GM20000 (cell line): ENCODE measurements at regions not wholly inside any gene's neighbourhood (a gene's known extent, or its start where the extent isn't known, plus 50 kb on each side); places are given as distances from the start of the nearest gene placed in this dataset.
"Not testable (repeated sequence)": the region's sequence is repeated elsewhere in the genome, so short reads cannot be mapped to it uniquely, and the experiment has no call there.

Source experiments
- DNase-seq: peaks from one replicate; pipeline ENCODE4 v3.0.0; 2012; ENCODE audit warnings: low spot score
- TF ChIP-seq, protein P1 (sequence below): IDR thresholded peaks from 2 replicates; pipeline ENCODE4 v1.5.1; 2012; ENCODE audit warnings: mild to moderate bottlenecking, control low read depth; ENCODE audit errors: extremely low read depth, missing control alignments

DNA sequence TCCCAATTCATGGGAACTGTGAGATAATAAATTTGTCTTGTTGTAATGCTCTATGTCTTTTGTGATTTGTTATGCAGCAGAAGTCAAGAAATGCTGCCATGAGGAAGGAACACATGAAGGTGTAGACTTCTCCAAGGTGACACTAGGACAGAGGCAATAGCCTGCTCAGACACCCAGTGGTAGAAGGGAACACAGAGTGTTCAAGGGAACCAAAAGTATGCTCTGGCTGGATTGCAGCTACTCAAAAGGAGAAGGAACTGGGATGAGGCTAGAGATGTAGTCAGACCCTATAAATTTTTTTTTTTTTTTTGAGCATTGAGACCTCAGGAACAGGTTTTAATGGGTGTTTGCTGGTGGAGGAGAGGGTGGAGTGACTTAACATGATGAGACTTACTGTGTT is 232.5 kb downstream of the PARP8 start:
- no peak for DNase-seq
- TF ChIP-seq, protein P1, sequence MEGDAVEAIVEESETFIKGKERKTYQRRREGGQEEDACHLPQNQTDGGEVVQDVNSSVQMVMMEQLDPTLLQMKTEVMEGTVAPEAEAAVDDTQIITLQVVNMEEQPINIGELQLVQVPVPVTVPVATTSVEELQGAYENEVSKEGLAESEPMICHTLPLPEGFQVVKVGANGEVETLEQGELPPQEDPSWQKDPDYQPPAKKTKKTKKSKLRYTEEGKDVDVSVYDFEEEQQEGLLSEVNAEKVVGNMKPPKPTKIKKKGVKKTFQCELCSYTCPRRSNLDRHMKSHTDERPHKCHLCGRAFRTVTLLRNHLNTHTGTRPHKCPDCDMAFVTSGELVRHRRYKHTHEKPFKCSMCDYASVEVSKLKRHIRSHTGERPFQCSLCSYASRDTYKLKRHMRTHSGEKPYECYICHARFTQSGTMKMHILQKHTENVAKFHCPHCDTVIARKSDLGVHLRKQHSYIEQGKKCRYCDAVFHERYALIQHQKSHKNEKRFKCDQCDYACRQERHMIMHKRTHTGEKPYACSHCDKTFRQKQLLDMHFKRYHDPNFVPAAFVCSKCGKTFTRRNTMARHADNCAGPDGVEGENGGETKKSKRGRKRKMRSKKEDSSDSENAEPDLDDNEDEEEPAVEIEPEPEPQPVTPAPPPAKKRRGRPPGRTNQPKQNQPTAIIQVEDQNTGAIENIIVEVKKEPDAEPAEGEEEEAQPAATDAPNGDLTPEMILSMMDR: no peak

DNA sequence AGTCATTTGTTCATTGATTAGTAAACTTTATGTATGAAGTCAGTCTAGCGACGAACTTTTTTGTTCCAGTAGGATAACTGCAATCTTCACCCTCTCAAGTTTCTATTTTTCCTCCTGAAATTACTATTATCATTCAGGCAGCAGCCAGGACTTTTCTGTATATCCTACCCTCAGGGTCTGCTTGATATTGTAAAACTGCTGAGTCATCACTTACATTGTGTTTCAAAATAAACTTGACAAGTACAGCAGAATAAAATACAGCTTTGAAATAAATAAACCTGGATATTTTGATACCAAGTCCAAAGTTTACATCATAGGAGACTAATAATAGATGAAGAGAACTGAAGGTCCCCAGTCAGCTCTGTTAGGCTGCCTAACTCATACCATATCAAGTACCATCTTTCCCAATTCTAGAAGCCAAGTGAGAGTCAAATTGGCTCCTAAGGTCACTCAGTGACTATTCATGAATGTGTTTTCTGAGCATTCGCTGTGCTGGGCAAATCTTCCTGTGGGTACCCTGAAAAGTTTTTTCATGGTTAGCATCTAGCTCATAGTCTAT is 234.6 kb downstream of the PARP8 start:
- TF ChIP-seq, protein P1: no peak
- no peak for DNase-seq

DNA sequence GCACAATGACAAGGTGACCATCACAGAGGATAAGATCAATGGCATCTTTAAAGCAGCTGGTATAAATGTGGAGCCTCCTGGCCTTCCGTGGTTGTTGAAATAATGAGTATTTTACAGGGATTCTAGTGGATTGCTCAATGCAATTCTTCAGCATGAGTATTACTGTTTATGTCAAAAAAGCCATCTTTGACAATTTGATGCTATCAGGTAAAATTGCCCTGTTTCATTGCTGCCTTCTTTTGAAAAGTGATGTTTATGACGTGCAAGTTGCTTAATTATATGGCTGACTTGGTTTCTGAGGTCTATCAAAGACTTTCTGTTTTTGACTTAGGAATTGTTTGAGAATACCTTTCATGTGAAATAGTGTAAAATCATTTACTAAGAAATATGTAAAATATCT is 237.2 kb downstream of the PARP8 start:
- DNase-seq: no peak
- TF ChIP-seq, protein P1: no peak

DNA sequence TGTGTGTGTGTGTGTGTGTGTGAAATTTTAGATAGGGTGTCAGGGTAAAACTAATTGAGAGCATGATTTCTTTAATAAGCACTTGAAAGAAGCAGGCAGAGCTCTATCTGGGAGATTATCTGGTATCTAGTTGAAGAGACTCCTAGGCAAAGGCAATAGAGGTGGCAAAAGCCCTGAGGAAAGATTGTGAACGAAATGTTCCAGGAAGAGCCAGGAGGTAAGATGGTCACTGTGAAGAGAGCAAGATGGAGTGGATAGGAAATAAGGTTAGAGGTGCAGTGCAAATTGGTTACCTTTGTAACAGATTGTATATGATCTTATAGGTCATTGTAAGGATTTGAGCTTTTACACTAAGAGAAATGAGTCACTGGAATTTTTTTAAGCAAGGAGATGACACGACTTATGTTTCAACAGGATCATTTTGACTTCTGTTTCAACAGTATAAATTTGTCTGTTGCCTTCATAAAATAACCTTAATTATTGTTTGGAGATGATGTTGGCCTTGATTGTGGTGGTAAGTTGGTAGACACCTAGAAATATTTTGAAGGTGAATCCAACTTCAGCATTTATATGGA is 239.6 kb downstream of the PARP8 start:
- TF ChIP-seq, protein P1: no peak
- no peak for DNase-seq

DNA sequence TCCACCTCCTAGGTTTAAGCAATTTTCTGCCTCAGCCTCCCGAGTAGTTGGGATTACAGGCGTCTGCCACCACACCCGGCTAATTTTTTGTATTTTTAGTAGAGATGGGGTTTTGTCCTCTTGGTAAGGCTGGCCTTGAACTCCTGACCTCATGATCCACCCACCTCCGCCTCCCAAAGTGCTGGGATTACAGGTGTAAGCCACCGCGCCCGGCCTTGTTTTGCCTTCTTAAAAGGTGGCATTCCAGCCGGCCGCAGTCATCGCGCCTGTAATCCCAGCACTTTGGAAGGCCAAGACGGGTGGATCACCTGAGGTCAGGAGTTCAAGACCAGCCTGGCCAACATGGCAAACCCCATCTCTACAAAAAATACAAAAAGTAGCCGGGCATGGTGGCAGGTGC is 253.7 kb downstream of the PARP8 start:
- not testable (repeated sequence) for DNase-seq

DNA sequence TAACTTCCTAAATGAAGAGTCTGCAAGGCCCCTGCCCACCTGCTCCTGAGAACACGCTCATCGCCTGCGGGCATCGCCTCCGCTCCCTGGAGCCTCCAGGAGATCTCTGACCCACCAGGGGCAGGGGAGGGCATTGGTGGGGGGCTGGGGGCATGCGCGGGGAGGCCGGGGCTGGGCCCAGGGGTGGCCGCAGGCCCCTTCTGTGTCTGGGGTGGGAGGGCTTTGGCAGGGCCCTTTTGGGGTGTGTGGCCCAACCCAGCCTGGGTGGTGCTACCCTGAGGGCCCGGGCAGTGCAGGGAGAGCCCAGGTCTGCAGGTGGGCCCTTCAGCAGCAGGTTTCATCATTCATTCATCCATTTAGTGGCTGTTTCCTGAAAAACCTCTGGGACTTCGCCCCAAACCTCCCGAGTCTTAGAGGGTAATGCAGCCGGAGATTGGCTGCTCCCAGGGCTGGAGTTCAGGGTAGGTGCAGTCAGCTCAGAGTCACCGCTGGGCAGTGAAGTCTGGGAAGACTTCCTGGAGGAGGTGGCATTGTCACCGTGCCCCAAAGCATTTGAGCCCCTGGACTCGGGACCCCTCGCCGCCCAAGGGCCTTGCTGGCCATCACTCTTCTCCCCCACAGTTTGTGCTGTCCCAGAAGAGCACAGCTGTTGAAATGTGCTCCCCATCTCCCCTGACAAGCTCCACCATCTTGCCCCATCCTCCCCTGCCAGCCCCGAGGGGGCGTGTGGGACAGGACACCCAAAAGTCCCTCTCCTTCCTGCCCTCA is 255.1 kb downstream of the PARP8 start:
- TF ChIP-seq, protein P1: no peak
- peak; percentile 11 for DNase-seq

DNA sequence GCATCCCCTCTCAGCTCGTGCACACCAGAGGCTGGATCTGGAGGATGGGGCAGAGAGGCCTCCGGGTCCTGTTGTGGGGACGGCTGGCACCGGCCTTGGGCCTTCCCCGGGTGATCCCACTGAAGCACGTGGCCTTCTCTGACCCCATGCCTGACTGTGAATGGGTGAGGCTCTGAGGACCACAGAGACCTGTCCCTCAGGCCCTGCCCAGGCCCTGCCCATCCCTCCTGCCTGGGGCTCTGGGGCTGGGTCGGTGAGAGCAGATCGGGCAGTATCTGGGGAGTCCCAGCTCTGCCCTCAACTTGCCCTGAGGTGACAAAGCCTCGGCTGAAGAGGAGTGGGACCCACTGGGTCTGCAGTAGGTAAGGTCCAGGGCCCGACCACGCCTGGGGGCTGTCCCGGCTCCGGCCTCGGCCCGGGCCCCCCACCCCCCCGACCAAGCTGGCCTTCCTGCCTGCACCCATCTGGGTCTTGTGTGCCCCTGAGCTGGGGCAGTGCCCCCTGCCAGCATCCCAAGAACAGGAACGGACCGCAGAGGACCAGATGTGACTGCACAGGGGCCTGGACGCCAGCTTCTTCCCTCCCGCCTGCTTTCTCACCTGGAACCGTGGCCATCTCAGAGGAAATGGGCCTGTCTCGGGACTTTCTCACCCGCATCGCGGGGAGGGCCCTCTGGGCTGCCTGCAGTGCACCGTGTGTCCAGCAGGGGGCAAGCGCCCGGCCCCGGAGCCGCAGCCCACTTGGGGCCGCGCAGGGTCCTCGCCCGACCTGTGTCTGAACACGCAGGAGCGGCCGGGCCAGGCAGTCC is 255.9 kb downstream of the PARP8 start:
- TF ChIP-seq, protein P1: peak; percentile 37
- DNase-seq: peak; percentile 59
